Activated T-helper 17 cell treated with anti-CD3 and anti-CD28 coated beads, Interleukin-2, amount 50 U/mL, for 72 hours (primary cell): ENCODE measurements at regions not wholly inside any gene's neighbourhood (a gene's known extent, or its start where the extent isn't known, plus 50 kb on each side); places are given as distances from the start of the nearest gene placed in this dataset.
A peak's percentile ranks its signal among the peaks of the same experiment; 100 is the strongest.

ENCODE experiments used
- ATAC-seq: fragments of 150-1000 bp; cut with Tn5 transposase; replicated peaks from 2 replicates; pipeline ENCODE4 v1.10.0; 2021; ENCODE audit warnings: mild to moderate bottlenecking, moderate library complexity
- H3K27ac Mint-ChIP-seq: one replicate; pipeline ENCODE4 v1.8.0; 2022; ENCODE audit warnings: mixed read lengths
- H3K27me3 Mint-ChIP-seq: one replicate; pipeline ENCODE4 v1.8.0; 2022; ENCODE audit warnings: mixed read lengths
- H3K36me3 Mint-ChIP-seq: one replicate; pipeline ENCODE4 v1.8.0; 2022; ENCODE audit warnings: low read depth, mild to moderate bottlenecking, mixed read lengths
- H3K4me1 Mint-ChIP-seq: one replicate; pipeline ENCODE4 v1.8.0; 2022; ENCODE audit warnings: mixed read lengths
- H3K4me3 Mint-ChIP-seq: one replicate; pipeline ENCODE4 v1.8.0; 2022; ENCODE audit warnings: mild to moderate bottlenecking, mixed read lengths
- H3K9me3 Mint-ChIP-seq: one replicate; pipeline ENCODE4 v1.8.0; 2022; ENCODE audit warnings: mixed read lengths

DNA sequence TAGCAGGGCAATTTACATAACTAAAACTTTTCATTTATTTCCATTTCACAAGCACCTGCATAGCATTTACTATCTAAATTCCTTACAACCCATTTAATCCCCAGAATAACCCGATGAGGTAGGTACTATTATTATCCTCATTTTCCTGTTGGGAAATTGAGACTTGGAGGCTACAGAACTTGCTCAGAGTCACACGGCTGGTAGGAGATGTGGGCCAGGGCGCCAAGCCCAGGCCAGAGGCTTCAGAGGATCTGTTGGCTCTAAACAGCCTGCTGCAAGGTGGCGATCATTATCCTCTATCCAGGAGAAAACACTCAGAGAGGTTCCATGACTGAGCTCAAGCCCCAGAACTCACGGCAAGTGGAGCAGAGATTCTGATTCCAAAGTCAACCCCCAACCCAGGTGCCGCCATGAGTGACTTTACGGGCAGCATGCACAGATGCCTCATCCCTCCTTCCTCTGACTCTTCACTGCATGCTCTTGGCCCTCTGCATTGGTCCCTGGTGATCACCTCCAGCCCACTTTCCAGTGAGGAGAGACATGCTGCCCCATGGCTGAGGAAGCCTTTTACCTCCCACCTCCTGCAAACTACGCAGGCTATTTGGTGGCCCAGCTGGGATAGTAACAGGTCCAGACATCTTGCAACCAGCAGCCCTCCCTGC is 168.4 kb upstream of the FSTL4 start:
- Mint-ChIP-seq H3K9me3 (peaks cover 3% of the 10 kb centered on the region), H3K4me1 (no peaks in the 10 kb centered on the region), H3K27me3 (peaks cover 7% of the 10 kb centered on the region), H3K36me3 (no peaks in the 10 kb centered on the region), H3K4me3 (no peak overlapping the region), H3K27ac (no peak overlapping the region)
- no peak for ATAC-seq

GRCh38 chr5:133779828-133780475 is 167.6 kb upstream of the FSTL4 start:
- Mint-ChIP-seq H3K36me3 (no peaks in the 10 kb centered on the region), H3K27ac (no peak overlapping the region), H3K4me1 (no peaks in the 10 kb centered on the region)

GRCh38 chr5:133778636-133779035 is 166.3 kb upstream of the FSTL4 start:
- Mint-ChIP-seq H3K27ac (no peak overlapping the region), H3K4me3 (no peak overlapping the region), H3K9me3 (no peaks in the 10 kb centered on the region), H3K36me3 (no peaks in the 10 kb centered on the region), H3K27me3 (peaks cover 11% of the 10 kb centered on the region), H3K4me1 (no peaks in the 10 kb centered on the region)
- ATAC-seq: no peak

More at GRCh38 chr5:133779828-133780475, 167.6 kb upstream of the FSTL4 start:
- no peak for ATAC-seq
- no peak overlapping the region for H3K4me3 Mint-ChIP-seq
- H3K9me3 Mint-ChIP-seq: peaks cover under 1% of the 10 kb centered on the region
- peaks cover 7% of the 10 kb centered on the region for H3K27me3 Mint-ChIP-seq

DNA sequence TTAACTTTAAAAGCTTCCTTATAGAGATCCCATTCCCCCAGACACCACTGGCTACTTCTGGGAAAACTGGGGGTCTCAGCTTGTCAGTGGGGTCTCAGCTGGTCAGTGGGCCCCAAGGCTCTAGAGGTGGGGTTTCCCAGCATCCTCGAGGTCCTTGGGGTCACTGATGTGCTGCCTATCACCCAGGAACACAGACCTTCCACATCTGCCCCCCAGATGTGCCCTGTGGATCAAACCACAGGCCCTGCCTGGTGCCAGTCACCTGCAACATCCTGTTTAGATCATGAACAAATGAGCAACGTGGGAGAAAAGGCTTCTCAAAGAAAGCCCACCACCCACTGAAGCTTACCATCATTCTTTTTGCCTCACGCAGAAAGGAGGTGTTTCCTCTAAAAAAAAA is 165.6 kb upstream of the FSTL4 start:
- no peak overlapping the region for H3K4me3 Mint-ChIP-seq
- H3K9me3 Mint-ChIP-seq: no peaks in the 10 kb centered on the region
- no peak for ATAC-seq
- peaks cover 16% of the 10 kb centered on the region for H3K27me3 Mint-ChIP-seq
- no peaks in the 10 kb centered on the region for H3K4me1 Mint-ChIP-seq
- H3K36me3 Mint-ChIP-seq: no peaks in the 10 kb centered on the region
- H3K27ac Mint-ChIP-seq: no peak overlapping the region

GRCh38 chr5:133775584-133776304 is 163.4 kb upstream of the FSTL4 start:
- Mint-ChIP-seq H3K4me1 (no peaks in the 10 kb centered on the region), H3K36me3 (no peaks in the 10 kb centered on the region), H3K27ac (no peak overlapping the region), H3K4me3 (no peak overlapping the region), H3K27me3 (peaks cover 19% of the 10 kb centered on the region), H3K9me3 (no peaks in the 10 kb centered on the region)
- ATAC-seq: peak; percentile 23

DNA sequence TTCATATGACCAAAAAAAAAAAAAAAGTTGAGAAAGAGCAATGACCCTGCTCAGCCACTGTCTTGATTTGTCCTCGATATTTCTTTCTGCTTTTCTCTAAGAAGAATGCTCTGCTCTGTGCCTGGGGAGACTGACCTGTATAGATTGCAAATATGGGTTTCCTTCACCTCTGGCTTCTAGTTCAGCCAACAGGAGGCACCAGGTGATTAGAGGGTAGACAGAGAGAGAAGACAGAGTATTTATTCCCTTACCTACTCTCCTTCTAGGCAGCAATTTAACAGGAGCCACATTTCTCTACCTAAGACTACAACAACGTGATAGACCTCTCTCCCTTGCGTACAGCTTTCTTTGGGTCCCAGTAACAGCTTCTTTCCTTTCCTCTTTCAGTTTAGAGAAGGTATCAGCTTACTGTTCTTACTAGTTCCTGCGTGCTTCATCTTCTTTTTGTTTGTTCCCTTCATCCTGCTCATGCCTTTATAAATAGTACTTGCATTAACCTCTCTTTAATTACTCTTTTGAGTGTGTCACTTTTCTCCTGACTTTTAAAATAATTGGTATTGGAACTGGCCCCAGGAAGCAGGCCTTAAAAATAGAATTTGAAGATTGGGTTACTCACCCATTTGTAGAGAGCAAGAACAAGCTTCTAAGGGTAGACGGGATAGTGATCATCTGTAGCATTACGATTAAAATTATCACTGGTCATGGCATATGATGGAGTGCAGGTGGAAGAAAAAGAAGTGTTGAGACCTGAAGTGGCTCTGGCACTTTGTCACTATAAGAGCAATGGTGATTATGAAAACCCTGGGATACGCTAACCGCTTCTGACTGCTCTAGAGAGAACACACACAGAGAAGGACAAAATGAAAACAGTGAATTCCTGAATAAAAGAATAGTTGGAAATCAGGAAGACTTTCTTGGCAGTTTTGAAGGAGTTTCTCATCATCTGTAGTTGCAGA is 161.2 kb upstream of the FSTL4 start:
- Mint-ChIP-seq H3K27ac (no peak overlapping the region), H3K4me3 (no peak overlapping the region), H3K4me1 (no peaks in the 10 kb centered on the region), H3K36me3 (no peaks in the 10 kb centered on the region), H3K9me3 (no peaks in the 10 kb centered on the region), H3K27me3 (peaks cover 25% of the 10 kb centered on the region)
- ATAC-seq: no peak

DNA sequence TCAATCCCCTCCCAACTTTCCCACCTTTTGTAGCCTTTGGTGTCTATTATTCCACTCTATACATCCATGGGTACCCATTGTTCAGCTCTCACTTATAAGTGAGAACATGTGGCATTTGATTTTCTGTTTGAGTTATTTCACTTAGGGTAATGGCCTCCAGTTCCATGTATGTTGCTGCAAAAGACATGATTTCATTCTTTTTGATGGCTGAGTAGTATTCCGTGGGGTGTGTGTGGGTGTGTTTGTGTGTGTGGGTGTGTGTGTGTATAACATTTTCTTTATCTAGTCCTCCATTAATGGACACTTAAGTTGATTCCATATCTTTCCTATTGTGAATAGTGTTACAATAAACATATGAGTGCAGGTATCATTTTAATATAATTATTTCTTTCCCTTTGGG is 157.5 kb upstream of the FSTL4 start:
- Mint-ChIP-seq H3K27ac (no peak overlapping the region), H3K27me3 (peaks cover 42% of the 10 kb centered on the region), H3K9me3 (no peaks in the 10 kb centered on the region), H3K4me1 (no peaks in the 10 kb centered on the region), H3K4me3 (no peak overlapping the region), H3K36me3 (no peaks in the 10 kb centered on the region)
- ATAC-seq: no peak

- no peak overlapping the region for H3K4me3 Mint-ChIP-seq
- H3K27me3 Mint-ChIP-seq: peaks cover 26% of the 10 kb centered on the region
- ATAC-seq: no peak
- no peaks in the 10 kb centered on the region for H3K4me1 Mint-ChIP-seq
- no peaks in the 10 kb centered on the region for H3K9me3 Mint-ChIP-seq
- no peak overlapping the region for H3K27ac Mint-ChIP-seq
- H3K36me3 Mint-ChIP-seq: no peaks in the 10 kb centered on the region
Measured at GRCh38 chr5:133763744-133764143, 151.4 kb upstream of the FSTL4 start.

GRCh38 chr5:133761632-133762031 is 149.3 kb upstream of the FSTL4 start:
- Mint-ChIP-seq H3K27ac (no peak overlapping the region), H3K36me3 (no peaks in the 10 kb centered on the region), H3K4me1 (no peaks in the 10 kb centered on the region)

DNA sequence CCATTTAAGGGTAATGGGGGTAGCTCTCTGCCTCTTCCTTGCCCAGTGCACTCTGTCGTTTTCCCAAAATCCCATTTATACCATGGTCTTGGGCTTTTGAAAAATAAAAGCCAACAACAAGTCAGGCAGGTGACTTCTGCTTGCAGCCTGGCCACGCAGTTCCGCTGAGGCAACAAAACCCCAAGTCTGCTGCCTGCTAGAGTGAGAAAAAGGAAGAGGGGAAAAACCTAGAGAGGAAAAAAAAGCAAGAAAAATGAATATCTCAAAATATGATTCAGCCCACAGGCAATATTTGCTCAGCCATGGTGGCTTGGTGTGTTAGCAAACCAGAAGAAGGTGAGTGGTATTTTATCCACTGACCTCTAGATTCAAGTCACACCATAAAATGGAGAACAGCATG is 148.2 kb upstream of the FSTL4 start:
- H3K27me3 Mint-ChIP-seq: peaks cover 20% of the 10 kb centered on the region
- ATAC-seq: no peak
- H3K4me3 Mint-ChIP-seq: no peak overlapping the region
- no peak overlapping the region for H3K27ac Mint-ChIP-seq
- no peaks in the 10 kb centered on the region for H3K9me3 Mint-ChIP-seq
- no peaks in the 10 kb centered on the region for H3K4me1 Mint-ChIP-seq
- no peaks in the 10 kb centered on the region for H3K36me3 Mint-ChIP-seq

More at GRCh38 chr5:133761632-133762031, 149.3 kb upstream of the FSTL4 start:
- no peaks in the 10 kb centered on the region for H3K9me3 Mint-ChIP-seq
- peaks cover 24% of the 10 kb centered on the region for H3K27me3 Mint-ChIP-seq
- no peak overlapping the region for H3K4me3 Mint-ChIP-seq
- ATAC-seq: no peak

DNA sequence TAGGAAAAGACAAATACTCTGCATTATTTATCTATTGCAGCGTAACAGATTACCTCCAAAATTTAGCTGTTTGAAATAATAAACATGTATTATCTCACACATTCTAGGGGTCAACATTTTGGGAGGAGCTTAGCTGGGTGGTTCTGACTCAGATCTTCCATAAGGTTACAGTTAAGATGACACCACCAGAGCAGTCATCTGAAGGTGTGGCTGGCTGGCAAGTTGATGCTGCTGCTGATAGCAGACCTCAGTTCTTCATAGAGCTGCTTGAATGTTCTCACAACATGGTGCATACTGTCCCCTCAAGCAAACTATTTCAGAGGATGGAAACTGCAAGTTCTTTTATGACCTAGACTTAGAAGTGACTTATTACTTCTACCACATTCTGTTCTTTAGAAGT is 146.3 kb upstream of the FSTL4 start:
- Mint-ChIP-seq H3K4me3 (no peak overlapping the region), H3K27me3 (peaks cover 24% of the 10 kb centered on the region), H3K27ac (no peak overlapping the region), H3K4me1 (no peaks in the 10 kb centered on the region), H3K9me3 (no peaks in the 10 kb centered on the region), H3K36me3 (no peaks in the 10 kb centered on the region)
- no peak for ATAC-seq

DNA sequence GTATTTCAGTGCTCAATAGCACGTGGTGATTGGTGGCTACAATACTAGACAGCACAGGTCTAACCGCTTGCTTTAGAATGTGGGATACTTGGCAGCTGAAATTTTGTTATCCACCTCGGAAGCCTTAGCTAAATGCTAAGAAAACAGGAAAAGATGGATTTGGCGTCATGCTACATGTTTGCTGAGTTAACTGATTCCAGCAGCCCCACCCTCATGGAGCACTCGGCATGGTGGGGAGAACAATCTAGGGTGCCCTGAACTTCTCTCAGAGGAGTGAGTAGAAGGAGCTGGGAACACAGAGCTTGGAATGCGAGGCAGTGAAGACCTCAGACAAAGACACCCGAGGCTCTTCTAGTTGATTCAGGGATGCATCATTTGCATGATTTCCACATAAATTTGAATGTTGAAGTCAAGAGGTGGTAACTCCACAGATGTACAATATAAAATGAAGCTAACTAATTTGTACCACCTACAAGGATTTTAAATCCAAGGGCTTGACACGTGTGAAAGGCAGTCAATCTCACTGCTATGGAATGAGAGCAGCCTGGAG is 145.1 kb upstream of the FSTL4 start:
- no peaks in the 10 kb centered on the region for H3K9me3 Mint-ChIP-seq
- no peak for ATAC-seq
- H3K36me3 Mint-ChIP-seq: no peaks in the 10 kb centered on the region
- H3K27ac Mint-ChIP-seq: no peak overlapping the region
- H3K4me3 Mint-ChIP-seq: no peak overlapping the region
- no peaks in the 10 kb centered on the region for H3K4me1 Mint-ChIP-seq
- H3K27me3 Mint-ChIP-seq: peaks cover 16% of the 10 kb centered on the region

DNA sequence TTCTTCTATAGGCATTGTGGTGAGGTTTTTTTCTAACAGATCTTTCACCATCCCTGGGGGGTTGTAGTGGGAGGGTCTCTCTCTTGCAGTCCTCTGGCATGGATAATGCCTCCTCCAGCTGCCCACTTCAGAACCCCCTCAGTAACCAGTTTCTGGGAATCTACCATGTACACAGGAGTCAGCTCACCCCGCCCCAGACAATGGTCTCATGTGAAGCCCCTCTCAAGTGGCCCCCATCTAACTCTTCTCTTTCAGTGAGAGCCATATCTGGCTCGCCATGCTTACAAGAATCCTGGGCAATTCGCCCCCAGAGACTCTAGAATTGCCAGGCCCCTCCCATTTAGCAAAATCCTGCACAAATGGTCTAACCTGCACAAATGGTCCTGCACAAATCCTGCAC is 144.4 kb upstream of the FSTL4 start:
- no peak overlapping the region for H3K27ac Mint-ChIP-seq
- ATAC-seq: no peak
- H3K9me3 Mint-ChIP-seq: no peaks in the 10 kb centered on the region
- H3K36me3 Mint-ChIP-seq: no peaks in the 10 kb centered on the region
- H3K27me3 Mint-ChIP-seq: peaks cover 19% of the 10 kb centered on the region
- H3K4me1 Mint-ChIP-seq: no peaks in the 10 kb centered on the region
- H3K4me3 Mint-ChIP-seq: no peak overlapping the region

- Mint-ChIP-seq H3K27ac (no peak overlapping the region), H3K9me3 (no peaks in the 10 kb centered on the region), H3K4me1 (no peaks in the 10 kb centered on the region), H3K27me3 (peaks cover 23% of the 10 kb centered on the region), H3K4me3 (no peak overlapping the region), H3K36me3 (no peaks in the 10 kb centered on the region)
- no peak for ATAC-seq
Measured at GRCh38 chr5:133756036-133756435, 143.7 kb upstream of the FSTL4 start.
